NB4 (cell line): ENCODE measurements at regions not wholly inside any gene's neighbourhood (a gene's known extent, or its start where the extent isn't known, plus 50 kb on each side); places are given as distances from the start of the nearest gene placed in this dataset.

Experiments
- DNase-seq: peaks from one replicate; pipeline ENCODE4 v3.0.0; 2010; ENCODE audit warnings: low read depth
- H3K4me3 ChIP-seq: one replicate; pipeline ENCODE4 v1.5.1; 2011; ENCODE audit warnings: mild to moderate bottlenecking, low read depth, low read length, moderate library complexity
- MYC ChIP-seq: IDR thresholded peaks from 2 replicates; pipeline ENCODE4 v1.6.1; 2011; ENCODE audit warnings: low read depth, low read length
- POLR2A ChIP-seq: IDR thresholded peaks from 2 replicates; pipeline ENCODE4 v1.6.1; 2011; ENCODE audit warnings: mild to moderate bottlenecking; ENCODE audit not compliant: insufficient read length; ENCODE audit errors: extremely low read depth
- TF ChIP-seq, protein P1 (sequence below): IDR thresholded peaks from one replicate; pipeline ENCODE4 v1.5.1; 2012; ENCODE audit warnings: low read depth, low read length
- TF ChIP-seq, protein P2 (sequence below): IDR thresholded peaks from 2 replicates; pipeline ENCODE4 v1.6.1; 2011; ENCODE audit warnings: low read depth, low read length

DNA sequence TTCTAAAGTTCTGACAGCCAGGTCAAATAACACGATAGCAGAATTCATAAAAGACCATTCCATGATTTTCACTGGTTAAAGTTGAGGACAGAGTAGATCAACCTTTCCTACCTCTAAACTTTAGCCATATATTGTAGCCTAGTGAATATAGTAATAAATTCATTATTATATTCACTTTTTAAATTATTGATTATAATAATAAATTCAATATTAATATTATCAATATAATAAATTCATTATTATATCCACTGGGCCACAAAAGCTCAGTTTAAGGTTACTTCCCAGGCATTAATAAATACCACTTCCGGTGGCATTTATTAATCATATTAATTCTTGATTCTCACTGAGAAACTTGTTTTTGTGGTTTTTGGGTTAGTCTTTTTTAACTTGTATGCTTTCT lies 85.7 kb upstream of the GPC6 start:
- no peak overlapping the region for H3K4me3 ChIP-seq
- DNase-seq, result no peak
- TF ChIP-seq, protein P1, sequence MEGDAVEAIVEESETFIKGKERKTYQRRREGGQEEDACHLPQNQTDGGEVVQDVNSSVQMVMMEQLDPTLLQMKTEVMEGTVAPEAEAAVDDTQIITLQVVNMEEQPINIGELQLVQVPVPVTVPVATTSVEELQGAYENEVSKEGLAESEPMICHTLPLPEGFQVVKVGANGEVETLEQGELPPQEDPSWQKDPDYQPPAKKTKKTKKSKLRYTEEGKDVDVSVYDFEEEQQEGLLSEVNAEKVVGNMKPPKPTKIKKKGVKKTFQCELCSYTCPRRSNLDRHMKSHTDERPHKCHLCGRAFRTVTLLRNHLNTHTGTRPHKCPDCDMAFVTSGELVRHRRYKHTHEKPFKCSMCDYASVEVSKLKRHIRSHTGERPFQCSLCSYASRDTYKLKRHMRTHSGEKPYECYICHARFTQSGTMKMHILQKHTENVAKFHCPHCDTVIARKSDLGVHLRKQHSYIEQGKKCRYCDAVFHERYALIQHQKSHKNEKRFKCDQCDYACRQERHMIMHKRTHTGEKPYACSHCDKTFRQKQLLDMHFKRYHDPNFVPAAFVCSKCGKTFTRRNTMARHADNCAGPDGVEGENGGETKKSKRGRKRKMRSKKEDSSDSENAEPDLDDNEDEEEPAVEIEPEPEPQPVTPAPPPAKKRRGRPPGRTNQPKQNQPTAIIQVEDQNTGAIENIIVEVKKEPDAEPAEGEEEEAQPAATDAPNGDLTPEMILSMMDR, result no peak
- TF ChIP-seq POLR2A, result no peak
- TF ChIP-seq, protein P2, sequence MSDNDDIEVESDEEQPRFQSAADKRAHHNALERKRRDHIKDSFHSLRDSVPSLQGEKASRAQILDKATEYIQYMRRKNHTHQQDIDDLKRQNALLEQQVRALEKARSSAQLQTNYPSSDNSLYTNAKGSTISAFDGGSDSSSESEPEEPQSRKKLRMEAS, result no peak
- TF ChIP-seq MYC, result no peak

DNA sequence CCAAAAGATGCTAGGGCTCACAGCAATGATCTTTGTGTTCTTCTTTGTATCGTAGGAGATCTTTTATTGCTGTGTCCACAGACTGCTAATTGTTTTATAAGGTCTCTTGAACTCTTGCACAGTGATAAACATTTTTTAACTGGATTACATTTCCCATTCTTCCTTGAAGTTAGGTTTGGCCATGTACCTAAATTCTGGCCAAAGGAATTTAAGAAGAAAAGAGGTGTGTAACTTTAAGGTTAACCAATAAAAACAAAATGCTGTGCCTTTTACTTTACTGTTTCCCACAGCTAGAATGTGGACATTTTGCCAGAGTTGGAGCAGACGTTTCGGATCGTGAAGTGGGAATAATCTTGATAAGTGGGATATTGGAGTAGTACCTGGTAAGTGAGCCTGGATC lies 82.6 kb upstream of the GPC6 start:
- DNase-seq, result no peak
- no peak overlapping the region for H3K4me3 ChIP-seq
- TF ChIP-seq MYC, result no peak

GRCh38 chr13:93145199-93145598 lies 81.4 kb upstream of the GPC6 start:
- no peak overlapping the region for H3K4me3 ChIP-seq
- TF ChIP-seq POLR2A (no peak), MYC (no peak)
- TF ChIP-seq, protein P1, result no peak
- TF ChIP-seq, protein P2, result no peak
- DNase-seq, result no peak

GRCh38 chr13:93146584-93147297 lies 79.9 kb upstream of the GPC6 start:
- TF ChIP-seq, protein P1, result no peak
- TF ChIP-seq MYC, result no peak
- TF ChIP-seq, protein P2, result no peak
- no peak for TF ChIP-seq POLR2A
- DNase-seq, result peak; percentile 62
- no peak overlapping the region for H3K4me3 ChIP-seq

DNA sequence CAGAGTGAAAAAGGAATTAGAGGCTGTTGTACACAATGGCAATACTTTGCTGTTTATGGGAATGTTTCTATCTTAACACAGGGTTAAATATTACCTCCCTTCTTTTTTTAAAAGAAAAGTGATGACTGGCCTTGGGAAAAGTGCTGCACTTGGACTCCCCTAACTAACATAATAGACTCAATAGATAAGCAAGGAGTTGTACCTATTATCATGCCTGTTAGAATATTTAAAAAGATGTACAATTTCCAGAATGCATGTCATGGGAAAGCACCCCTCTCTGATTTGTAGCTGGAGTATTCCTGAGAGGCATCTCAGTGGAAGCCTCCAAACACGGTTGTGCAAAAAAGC lies 79.3 kb upstream of the GPC6 start:
- no peak for DNase-seq
- no peak overlapping the region for H3K4me3 ChIP-seq
- TF ChIP-seq, protein P1, result no peak
- TF ChIP-seq POLR2A, result no peak
- TF ChIP-seq, protein P2, result no peak

GRCh38 chr13:93147946-93148345 lies 78.7 kb upstream of the GPC6 start:
- TF ChIP-seq POLR2A (no peak), MYC (no peak)
- TF ChIP-seq, protein P2, result no peak
- TF ChIP-seq, protein P1, result no peak
- H3K4me3 ChIP-seq, result no peak overlapping the region
- DNase-seq, result peak; percentile 9
